Thoracic aorta (tissue), 2 donors: ENCODE measurements at regions not wholly inside any gene's neighbourhood (a gene's known extent, or its start where the extent isn't known, plus 50 kb on each side); places are given as distances from the start of the nearest gene placed in this dataset.

Source experiments
- ATAC-seq: fragments of 150-250 bp; one replicate; pipeline ENCODE4 v1.8.0; 2017; ENCODE audit warnings: low read depth; ENCODE audit not compliant: insufficient number of reproducible peaks, low FRiP score
- DNase-seq: peaks from one replicate; pipeline ENCODE4 v3.0.0-alpha.2; 2020; ENCODE audit warnings: low spot score
- H3K27ac ChIP-seq, 2 donors: fragments of 200-600 bp; sonication (generic); 1 replicate in 1 of 2; 2 replicates in 1 of 2; pipeline ENCODE4 v1.5.1; 2016; ENCODE audit warnings: mild to moderate bottlenecking in 2 of 2, moderate library complexity in 2 of 2
- H3K27me3 ChIP-seq: fragments of 200-600 bp; sonication (generic); replicated peaks from 2 replicates; pipeline ENCODE4 v1.6.0; 2016; ENCODE audit warnings: mild to moderate bottlenecking; ENCODE audit not compliant: insufficient read depth
- H3K36me3 ChIP-seq: fragments of 200-600 bp; sonication (generic); one replicate; pipeline ENCODE4 v1.5.1; 2016
- H3K4me1 ChIP-seq, 2 donors: fragments of 200-600 bp; sonication (generic); 1 replicate in 1 of 2; 2 replicates in 1 of 2; pipeline versions ENCODE4 v1.5.1 to v1.6.0; 2016; ENCODE audit warnings: low read depth in 2 of 2, mild to moderate bottlenecking in 1 of 2; ENCODE audit not compliant: control insufficient read depth in 1 of 2
- H3K4me3 ChIP-seq: fragments of 200-600 bp; sonication (generic); 2 replicates; pipeline ENCODE4 v1.5.1; 2016; ENCODE audit warnings: mild to moderate bottlenecking
- H3K9me3 ChIP-seq: fragments of 200-600 bp; sonication (generic); 2 replicates; pipeline ENCODE4 v1.5.1; 2016
- TF ChIP-seq, protein P1 (sequence below): fragments of 200-600 bp; sonication (generic); IDR thresholded peaks from one replicate; pipeline ENCODE4 v1.5.1; 2019; ENCODE audit warnings: antibody characterized with exemption

DNA sequence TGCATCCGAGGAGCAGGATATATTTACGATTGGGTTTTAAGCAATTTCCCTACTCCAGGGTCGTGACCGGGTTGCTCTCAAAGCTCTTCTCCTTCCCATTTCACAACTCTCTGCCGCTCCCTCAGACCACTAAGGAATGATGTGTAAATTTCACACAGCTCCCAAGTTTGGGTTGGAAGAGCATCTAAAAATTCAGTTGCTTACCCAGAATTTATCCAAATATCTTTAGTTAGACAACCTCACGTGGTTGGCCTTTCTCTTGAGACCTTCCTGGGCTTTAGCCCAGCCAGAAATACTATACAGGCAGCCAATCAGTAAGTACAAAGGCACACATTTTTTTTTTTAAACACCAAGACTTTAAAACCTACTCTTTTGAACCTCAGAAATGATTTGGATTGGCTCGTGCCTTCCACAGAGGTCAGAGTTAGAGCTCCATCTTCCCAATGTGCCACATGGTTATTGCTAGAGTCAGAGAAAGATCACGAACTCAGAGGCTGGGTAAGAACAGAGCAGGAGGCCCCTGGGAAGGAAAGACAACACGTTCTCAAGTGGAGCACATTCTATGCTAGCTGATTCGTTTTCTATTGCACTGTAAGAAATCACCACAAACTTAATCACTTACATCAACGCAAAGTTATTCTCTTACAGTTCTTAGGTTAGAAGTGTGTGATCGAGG, 335.4 kb upstream of the MGMT start:
- Histone ChIP-seq H3K4me1 (peaks cover 0 to 9% of the 10 kb centered on the region in 2 donors), H3K27ac (no peak overlapping the region), H3K9me3 (no peaks in the 10 kb centered on the region), H3K36me3 (no peaks in the 10 kb centered on the region), H3K27me3 (no peaks in the 10 kb centered on the region), H3K4me3 (no peak overlapping the region)
- TF ChIP-seq, protein P1, sequence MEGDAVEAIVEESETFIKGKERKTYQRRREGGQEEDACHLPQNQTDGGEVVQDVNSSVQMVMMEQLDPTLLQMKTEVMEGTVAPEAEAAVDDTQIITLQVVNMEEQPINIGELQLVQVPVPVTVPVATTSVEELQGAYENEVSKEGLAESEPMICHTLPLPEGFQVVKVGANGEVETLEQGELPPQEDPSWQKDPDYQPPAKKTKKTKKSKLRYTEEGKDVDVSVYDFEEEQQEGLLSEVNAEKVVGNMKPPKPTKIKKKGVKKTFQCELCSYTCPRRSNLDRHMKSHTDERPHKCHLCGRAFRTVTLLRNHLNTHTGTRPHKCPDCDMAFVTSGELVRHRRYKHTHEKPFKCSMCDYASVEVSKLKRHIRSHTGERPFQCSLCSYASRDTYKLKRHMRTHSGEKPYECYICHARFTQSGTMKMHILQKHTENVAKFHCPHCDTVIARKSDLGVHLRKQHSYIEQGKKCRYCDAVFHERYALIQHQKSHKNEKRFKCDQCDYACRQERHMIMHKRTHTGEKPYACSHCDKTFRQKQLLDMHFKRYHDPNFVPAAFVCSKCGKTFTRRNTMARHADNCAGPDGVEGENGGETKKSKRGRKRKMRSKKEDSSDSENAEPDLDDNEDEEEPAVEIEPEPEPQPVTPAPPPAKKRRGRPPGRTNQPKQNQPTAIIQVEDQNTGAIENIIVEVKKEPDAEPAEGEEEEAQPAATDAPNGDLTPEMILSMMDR: no peak
- DNase-seq (no peak), ATAC-seq (no peak)

DNA sequence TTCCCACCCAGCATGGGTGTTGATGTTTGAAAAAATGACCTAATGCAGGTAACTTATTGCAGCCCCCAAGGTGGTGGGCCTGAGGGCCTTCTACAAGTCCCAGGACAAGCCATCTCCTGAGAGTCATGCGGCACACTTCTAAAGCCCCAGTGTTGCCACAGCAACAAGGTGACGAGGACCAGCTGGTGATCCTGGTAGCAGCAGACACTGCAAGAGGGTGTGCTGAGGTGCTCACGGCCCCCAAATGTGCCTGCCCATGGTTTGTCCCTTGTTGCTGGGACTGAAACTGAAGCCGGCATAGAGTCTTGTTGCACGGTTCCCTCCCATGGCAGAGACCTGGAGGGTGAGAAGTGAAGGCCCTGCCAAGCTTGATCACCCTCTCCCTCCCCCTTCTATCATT, 333.2 kb upstream of the MGMT start:
- H3K27ac ChIP-seq: no peak overlapping the region
- H3K9me3 ChIP-seq: no peaks in the 10 kb centered on the region
- ATAC-seq: no peak
- no peaks in the 10 kb centered on the region for H3K36me3 ChIP-seq
- no peak overlapping the region for H3K4me3 ChIP-seq
- DNase-seq: no peak
- no peaks in the 10 kb centered on the region for H3K27me3 ChIP-seq
- H3K4me1 ChIP-seq: peaks cover 0 to 9% of the 10 kb centered on the region in 2 donors
- TF ChIP-seq, protein P1: no peak

DNA sequence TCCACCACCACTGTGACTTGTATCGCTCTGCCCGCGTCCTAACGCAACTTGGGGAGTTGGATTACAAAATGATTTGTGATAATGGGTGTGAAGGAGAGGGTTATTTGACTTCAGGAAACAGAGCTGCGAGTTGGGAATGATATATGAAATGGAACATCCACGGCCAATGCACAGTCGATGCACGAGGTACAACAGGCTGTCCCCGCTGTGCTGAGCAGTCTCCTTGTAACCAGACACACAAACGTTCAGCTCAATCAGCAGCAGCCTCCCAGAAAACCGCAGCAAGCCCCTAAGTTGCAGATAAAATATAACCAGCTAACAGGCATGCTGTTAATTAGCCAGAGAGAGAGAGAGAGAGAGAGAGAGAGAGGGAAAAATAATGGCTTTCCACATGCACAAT, 332.7 kb upstream of the MGMT start:
- DNase-seq (no peak), ATAC-seq (no peak)
- no peaks in the 10 kb centered on the region for H3K9me3 ChIP-seq
- TF ChIP-seq, protein P1: no peak
- H3K4me1 ChIP-seq: peaks cover 0 to 9% of the 10 kb centered on the region in 2 donors
- no peak overlapping the region for H3K27ac ChIP-seq
- no peak overlapping the region for H3K4me3 ChIP-seq
- no peaks in the 10 kb centered on the region for H3K36me3 ChIP-seq
- no peaks in the 10 kb centered on the region for H3K27me3 ChIP-seq

DNA sequence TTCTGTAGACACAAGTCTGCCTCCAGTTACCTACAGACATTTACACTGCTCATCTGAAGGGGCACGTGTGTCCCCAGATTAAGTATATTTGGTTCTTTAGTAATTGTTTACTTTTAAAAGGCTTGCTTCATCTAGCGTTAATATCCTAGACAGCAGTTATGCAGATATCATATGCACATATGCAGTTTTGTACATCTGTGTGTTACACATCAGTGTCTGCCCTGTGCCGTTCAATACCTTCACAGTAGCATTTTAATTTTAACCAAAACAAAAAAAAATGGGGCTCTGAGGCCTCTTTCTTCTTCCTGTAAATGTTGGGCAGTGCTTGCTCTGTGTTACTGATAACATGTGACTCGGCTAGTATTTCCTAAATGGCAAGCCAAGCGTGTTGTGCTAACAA, 331.4 kb upstream of the MGMT start:
- Histone ChIP-seq H3K4me1 (peaks cover 0 to 9% of the 10 kb centered on the region in 2 donors), H3K27ac (no peak overlapping the region), H3K4me3 (no peak overlapping the region), H3K36me3 (no peaks in the 10 kb centered on the region), H3K27me3 (no peaks in the 10 kb centered on the region), H3K9me3 (no peaks in the 10 kb centered on the region)
- TF ChIP-seq, protein P1: no peak
- no peak for ATAC-seq
- DNase-seq: no peak

- H3K27ac ChIP-seq: no peak overlapping the region
- H3K27me3 ChIP-seq: no peaks in the 10 kb centered on the region
- DNase-seq (no peak), ATAC-seq (no peak)
- H3K4me3 ChIP-seq: no peak overlapping the region
- TF ChIP-seq, protein P1: no peak
- no peaks in the 10 kb centered on the region for H3K36me3 ChIP-seq
- no peaks in the 10 kb centered on the region for H3K9me3 ChIP-seq
- peaks cover 0 to 8% of the 10 kb centered on the region in 2 donors for H3K4me1 ChIP-seq
Measured at GRCh38 chr10:129136074-129136473, 331.0 kb upstream of the MGMT start.
